HG03432 (cell line): ENCODE measurements at regions not wholly inside any gene's neighbourhood (a gene's known extent, or its start where the extent isn't known, plus 50 kb on each side); places are given as distances from the start of the nearest gene placed in this dataset.
A peak's percentile ranks its signal among the peaks of the same experiment; 100 is the strongest.

Experiments
- ATAC-seq: cut with Tn5 transposase; IDR thresholded peaks from one replicate; pipeline ENCODE4 v1.9.1; 2021; ENCODE audit warnings: mild to moderate bottlenecking, moderate library complexity; ENCODE audit not compliant: unreplicated experiment

DNA sequence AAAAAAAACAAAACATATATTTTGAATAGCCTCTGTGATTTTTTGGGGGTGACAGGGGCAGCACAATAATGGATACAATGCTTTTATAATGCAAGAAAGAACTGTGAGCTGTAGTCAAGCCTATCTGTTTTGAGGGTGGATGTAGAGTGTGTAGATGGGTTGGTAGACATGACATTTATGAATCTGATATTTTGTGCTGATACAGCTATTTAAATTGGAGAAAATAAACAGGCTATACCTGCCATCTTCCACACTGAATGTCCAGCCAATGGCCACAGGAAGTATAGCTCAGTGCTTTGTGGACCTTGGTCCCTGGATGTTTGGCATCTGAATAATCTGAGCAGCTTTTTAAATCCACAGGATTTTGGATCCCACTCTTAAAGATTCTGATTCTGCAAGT, 175.0 kb downstream of the NEDD1 start:
- ATAC-seq, result no peak

DNA sequence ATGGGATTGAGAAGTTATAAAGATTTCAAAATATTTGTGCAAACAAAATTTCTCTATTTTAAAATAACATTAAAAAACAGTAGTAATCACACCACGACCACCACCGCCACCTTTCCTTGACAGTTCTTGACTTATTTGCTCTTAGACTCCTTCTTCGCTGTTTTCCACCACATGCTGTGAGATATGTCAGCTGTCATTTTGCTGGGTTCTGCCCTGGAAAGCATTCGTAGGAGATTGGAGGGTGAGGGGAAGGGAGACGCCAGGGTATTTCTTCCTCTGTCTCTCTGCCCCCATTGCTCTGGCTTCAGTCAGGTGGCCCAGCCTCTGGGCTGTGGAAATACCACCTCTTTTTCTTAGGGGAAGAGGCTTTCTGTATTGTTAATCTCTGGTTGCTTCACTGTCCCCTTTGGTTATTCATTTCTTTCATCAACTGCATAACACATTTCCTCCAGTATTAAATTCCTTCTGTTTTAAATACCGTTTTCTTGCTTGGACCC, 186.2 kb downstream of the NEDD1 start:
- no peak for ATAC-seq

DNA sequence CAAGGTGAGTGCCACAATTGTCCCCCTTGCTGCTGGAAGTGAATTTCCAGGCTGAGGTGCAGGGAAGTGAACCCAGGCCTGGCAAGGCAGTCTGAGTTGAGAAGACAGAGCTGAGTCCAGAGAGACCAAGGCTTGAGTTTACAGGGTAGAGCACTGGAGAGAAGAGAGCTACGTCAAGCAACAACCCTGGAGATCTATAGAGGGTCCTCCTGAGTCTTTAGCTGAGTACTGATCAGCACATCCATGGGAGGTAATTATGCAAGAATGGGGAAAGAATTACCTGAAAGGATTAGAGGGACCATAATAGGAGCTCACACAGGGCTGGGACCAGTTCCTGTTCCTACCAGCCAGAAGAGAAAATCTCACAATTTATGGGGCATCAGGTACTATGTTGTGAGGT, 190.7 kb downstream of the NEDD1 start:
- no peak for ATAC-seq

DNA sequence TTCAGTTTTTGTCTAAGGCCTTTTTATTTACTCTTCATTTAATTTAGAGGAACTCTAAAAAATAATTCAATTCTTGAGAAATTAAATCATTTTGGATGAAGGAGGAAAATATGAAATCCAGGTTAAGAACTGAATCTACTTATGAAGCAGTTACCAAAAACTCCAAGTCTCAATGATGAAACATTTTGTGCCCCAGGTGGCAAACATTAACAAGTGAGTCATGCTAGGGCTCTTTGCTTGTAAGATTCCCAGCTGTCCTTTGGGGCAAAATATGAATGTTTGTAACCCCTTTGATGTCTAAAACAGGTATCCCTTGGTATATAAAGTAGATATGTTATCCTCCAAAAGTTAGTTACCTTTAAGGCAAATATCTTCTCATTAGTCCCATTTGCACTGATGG, 202.4 kb downstream of the NEDD1 start:
- no peak for ATAC-seq

DNA sequence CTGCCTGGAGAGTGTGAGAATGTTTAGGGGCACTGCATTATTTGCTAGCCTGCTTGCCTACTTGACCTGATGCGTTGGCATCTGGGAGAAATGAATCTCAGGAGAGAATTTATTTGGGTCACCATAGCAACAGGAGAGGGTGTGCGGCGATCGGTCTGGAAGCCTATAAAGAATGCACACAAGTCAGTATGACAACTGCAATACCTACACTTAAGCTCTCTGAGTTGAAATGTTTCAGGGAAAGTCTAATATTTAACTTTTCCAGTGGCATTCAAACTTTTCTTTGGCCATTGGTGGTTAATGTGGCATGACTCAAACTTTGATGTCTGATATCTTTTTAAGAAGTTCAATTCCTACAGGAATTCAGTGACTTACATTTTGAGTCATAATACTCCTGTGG, 205.1 kb downstream of the NEDD1 start:
- ATAC-seq, result no peak

DNA sequence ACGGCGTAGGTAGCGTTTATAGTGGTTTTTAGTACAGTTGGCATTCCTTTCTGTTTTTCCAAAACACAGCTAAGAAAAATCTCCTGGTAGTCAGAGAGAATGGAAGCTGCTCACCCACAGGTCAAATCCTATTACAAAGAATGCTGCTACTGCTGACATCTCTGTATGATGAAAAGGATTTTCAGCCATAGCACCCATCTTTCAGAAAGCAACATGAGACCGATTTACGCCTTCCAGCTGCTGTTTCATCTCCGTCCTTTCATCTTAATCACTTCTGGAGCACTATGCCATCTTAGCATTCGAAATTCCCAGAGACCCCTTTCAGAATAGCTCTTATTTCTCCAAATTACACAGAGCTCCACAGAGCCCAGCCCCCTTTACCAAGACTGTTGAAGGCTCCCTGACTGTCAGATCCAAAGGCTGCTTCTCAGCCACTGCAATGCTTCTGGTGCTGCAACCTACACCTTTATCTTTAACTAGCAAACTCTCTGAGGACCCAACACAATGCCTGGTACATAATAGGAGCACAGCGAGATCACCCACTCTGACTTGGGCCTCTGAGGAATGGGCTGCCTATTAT, 211.8 kb downstream of the NEDD1 start:
- ATAC-seq, result no peak

DNA sequence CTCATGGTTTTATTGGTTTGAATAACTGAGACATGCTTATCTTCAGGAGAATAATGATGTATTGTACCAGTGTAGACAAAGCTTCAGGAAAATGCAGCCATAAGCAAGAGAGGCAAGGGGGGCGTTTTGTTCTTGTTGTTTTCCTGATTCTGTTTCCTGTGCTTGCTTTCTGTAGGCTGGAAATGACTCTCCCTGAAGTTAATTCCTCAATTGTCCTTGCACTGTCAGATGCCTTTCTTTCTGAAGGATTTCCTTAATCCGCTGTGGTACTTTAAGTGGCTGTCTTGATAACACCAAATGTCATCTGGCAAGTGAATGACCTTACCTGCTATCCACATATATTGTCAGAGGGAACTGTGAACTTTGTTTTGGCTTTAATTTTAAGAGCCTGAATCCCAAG, 220.0 kb downstream of the NEDD1 start:
- ATAC-seq, result no peak

DNA sequence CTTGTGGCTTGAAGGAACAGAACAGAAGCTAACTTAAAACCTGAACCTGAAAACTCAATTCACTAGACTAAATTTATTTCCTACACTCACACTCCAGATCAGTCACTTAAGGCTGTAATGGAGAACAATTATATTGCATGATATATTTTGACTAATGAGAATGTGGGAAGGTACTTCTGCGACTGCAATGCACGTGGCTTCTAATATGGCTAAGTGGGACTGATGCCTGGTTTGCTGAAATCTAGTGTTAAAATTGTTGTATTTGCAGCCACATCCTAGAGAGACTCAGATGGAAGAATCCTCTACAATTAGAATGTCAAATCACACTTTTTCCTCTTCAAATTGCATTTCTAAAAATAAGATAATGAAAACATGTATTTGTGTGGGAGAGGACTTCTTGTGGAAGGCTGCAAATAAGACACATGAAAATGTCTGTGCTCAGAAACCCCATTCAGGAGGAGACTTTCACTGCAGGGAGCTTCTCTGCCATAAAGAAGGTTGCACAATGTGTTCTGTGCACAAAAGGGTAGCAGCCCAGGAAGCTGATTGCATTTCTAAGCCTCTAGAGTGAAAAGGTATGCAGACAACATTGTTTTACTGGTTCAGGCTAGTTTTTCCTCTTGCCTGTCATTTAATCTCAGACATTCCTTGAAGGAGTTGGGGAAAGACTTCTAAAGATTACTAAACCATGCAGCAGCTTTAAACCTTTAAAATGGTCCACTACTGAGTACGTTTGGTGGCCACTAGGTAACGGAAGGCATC, 224.3 kb downstream of the NEDD1 start:
- no peak for ATAC-seq

DNA sequence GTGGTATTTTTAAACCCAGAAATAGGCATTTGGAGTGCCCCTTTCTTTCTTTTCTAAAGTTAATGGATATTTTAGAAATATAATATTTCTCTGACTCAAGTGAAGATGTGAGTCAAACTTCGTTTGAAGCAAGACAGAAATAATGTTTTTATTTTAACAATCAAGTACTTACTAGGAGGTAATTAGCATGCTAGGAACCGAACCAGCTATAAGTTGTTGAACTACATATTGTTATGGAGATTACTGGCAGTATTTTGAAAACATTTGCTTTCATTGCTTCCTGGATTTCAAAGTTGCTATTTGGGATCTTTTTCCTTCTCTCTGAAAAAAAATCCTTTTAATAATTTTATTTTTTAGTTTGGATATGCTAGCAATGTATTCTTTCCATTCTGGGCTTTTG, 225.2 kb downstream of the NEDD1 start:
- ATAC-seq, result no peak

DNA sequence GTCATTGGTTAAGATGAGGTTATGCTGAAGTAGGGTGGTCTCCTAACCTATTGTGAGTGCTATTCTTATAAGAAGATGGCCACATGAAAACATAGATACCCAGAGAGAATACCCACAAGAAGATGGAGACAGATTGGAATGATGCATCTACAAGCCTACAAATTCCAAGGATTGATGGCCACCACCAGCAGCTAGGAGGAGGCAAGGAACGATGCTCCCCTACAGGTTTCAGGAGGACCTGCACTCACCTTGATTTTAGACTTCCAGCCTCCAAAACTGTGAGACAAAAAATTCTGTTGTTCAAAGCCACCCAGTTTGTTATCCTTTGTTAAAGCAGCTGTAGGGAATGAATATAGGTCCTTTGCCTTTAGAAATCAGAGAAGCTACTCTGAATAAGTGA, 227.4 kb downstream of the NEDD1 start:
- ATAC-seq, result no peak

DNA sequence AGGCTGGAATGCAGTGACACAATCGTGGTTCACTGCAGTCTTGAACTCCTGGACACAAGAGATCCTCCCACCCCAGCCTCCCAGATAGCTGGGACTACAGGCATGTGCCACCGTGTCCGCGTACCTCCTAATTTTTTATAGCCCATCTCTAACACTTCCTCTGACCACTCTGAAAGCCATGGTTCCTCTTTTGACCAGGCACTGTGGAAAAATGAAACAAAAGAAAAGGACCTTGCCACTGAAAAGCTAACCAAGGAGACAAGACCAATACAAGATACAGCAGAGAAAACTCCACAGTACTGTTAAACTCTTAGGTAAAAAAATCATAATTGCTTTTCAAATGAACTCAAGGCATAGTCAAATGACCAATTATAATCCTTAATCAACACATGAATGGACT, 233.3 kb downstream of the NEDD1 start:
- ATAC-seq, result no peak

DNA sequence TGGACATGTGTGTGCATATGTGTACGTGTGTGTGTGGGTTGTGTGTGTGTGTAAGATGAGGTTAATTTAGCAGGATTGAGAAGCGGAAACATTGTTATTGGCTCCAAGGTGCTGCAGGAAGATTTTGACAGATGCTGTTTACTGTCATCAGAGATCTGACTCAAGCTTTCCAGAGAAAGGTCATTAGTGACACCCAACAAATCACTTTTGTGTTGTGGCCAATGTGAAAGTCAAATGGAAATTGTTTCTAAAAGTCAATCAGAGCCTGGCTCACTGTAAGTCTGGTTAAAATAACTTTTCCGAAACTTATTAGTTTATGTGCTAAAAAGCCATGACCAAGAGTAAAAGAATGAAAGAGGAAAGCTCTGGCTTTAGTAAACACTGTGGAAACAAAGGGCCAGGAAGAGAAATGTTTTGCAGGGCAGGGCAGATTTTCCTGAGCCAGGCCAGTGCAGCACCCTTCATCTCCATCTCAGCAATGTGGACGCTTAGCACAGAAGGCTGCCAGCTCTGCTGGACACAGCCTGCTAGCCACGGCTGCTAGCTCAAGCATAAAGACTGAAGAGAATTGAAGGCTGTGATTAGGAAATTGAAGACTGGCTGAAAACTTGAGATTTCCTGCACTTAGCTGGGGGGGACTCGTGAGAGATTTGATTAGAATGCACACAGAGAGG, 235.8 kb downstream of the NEDD1 start:
- ATAC-seq, result no peak

DNA sequence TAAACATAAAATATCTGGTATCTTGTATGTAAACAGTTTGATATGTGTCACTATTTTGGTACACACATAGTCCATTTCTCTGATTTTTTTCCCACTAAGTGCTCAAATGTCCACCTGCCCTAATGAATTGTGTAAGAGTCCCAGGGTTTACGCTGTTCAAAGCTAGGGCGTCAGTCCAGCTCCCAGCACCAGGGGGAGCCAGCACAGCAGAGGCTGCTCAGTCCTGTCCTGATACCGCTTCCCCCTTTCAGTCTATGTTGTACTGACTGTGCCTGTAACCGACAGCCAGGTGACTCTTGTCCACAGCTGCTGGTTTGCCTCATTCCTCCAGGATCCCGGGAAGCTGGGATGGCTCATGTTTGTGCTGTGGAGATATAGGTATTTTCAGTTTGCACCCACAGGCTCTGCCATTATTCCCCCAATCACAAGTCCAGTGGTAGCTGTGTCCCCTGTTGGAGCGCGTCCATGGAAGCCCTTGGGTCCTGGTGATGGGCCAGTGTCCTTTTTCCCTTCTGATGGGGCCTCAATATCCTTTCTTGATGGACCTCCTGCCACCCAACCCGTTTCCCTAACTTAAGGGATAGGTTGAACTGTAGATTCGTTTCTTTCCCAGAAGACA, 242.0 kb downstream of the NEDD1 start:
- ATAC-seq, result peak; percentile 100

DNA sequence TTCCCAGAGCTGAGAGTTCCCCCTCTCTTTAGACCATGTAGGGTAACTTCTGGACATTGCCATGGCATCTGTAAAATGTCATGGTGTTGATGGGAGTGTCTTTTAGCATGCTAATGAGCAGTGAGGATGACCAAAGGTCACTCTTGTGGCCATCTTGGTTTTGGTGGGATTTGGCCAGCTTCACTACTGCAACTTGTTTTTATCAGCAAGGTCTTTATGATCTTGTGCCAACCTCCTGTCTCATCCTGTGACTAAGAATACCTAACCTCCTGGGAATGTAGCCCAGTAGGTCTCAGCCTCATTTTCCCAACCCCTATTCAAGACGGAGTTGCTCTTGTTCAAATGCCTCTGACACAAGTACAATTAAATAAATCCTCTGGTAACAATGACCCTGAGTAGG, 244.4 kb downstream of the NEDD1 start:
- no peak for ATAC-seq

DNA sequence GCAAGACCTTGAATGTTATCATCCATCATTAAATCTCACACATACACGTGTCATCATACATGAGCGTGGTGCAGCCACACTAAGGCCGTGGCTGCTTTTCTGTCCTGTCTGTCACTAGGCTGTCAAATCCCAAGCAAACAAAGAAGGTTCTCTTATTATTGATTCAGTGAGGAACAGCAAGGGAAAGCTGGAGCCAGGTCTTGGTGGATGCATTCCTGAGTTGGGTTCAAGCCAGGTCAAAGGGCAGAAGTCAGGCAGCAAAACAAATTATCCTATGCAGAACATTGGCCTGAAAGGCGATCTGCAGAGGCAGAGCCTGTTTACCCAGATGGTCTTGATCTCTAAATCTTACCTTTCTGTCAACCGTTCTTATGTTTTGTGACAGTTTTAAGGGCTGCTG, 252.3 kb downstream of the NEDD1 start:
- no peak for ATAC-seq

DNA sequence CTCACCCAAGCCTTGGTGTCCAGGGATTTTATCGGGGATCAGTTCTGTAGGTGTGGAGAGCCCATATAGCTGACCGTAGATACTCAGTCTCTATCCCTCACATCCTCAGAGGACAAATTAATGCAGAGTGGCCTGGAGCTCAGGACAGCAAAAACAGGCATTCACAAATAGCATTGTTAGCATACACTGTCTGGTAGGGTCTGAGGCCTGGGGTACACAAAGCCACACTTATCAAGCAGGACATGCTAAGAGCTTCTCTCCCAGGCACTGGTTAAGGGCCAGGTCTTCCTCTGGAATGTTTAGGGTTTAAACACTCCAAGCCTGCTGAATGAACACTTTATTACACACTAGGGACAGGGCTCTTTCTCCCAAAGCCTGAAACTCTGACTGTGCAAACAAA, 253.2 kb downstream of the NEDD1 start:
- no peak for ATAC-seq

DNA sequence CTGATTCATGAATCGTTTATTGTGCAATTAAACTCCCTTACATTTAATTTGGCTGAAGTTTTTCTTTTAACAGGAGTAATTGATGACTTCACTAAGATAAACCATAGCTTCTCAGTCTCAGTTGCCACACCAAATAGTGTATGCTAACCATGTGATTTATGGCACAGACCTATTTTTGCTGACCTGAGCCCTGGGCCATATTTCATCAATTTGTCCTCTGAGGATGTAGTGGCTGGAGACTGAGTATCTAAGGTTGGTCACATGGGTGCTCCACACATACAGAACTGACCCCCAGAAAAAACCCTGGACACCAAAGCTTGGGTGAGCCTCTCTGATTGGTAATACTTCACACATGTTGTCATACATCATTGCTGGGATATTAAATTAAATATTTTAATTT, 255.1 kb downstream of the NEDD1 start:
- ATAC-seq, result no peak

DNA sequence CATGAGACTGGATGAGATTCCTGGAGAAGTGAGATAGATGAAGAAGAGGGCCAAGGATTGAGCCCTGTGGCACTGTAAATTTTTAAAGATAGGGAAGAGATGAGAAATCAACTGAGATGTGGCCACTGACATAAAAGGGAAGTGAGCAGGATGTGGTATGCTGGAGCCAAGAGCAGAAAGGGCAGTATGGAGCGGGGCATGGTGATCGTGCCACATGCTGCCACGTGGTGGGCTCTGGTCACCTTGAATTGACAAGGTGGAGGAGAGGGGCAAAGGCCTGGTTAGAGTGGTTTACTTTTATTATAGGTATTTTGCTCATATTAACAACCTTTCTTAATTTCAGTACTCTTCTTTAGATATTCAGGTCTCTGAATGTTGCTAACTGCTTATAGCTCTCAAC, 257.9 kb downstream of the NEDD1 start:
- no peak for ATAC-seq

DNA sequence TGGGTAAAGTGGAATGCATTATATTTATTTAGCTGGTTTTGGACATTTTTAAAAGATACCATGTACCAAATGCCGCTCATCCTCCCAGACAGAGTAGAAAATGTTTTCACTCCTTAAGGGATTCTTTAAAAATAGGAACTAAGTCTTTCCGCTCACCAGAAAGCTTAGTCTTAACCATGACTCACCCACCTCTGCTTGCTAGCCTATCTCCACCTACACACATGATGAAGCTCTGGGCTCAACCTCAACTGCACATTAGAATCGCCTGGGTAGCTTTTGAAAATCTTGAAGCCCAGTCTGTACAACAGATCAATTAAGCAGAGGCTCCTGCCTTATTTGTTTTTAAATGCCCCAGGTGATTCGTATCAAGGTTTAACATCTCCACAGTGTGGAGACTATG, 260.5 kb downstream of the NEDD1 start:
- ATAC-seq, result no peak

DNA sequence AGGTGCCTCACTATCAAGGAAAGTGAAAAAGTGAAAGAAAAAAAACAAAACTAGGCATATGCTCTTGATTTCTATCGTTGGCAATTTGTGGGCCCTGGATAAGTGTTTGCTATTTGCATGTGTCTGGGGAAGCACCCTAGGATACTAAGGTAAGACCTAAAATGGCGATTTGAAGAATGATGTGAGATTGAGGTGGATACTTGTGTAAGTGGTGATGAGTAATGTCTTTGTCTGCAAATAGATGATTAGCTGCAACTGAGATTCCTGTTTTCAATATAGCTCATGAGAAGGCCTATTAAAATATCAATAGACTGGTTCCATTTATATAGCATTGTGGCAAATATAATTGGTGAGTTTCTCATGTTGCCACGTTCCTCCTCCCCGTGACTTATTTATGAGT, 261.7 kb downstream of the NEDD1 start:
- no peak for ATAC-seq

DNA sequence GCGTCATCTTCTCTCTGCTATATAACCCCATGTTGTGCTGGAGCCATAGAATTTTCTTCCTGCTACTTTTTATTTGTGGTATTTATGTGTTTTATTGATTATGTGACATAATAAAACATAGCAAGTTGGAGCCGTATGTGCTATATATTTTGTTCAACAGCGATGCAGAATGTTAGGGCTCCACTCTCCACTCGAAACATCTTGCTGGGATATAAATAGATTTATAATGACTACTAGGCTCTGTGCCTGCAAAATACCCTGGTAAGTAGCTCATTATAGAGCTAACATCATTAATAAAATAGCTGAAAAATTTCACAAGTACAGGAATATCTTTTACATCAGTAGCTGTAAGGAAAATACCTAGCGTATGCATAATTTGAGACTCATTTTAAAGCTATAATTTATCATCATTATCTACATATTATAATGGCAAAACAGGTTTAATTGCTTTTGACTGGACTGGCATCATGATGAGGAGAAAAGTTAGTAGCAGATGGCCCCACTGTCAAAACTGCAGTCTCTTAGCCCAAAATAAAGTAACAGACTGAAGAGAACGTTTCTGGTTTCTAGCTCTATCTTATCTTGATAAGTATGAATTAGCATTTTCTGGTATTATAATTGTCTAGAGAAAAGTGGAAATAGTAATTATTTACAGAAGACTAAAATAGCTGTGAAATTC, 263.0 kb downstream of the NEDD1 start:
- no peak for ATAC-seq
